CD4-positive, alpha-beta T cell treated with Interleukin-6 for 4 hours (primary cell): ENCODE measurements at regions not wholly inside any gene's neighbourhood (a gene's known extent, or its start where the extent isn't known, plus 50 kb on each side); places are given as distances from the start of the nearest gene placed in this dataset.

ENCODE experiments used
- DNase-seq: peaks from one replicate; pipeline ENCODE4 v3.0.0-alpha.2; 2020; ENCODE audit warnings: mixed read lengths

- DNase-seq, result no peak
Measured at GRCh38 chr5:30117135-30117534, 1076.4 kb upstream of the CDH6 start.

GRCh38 chr5:30113542-30113941 lies 1079.9 kb upstream of the CDH6 start:
- no peak for DNase-seq

GRCh38 chr5:30112867-30113266 lies 1080.6 kb upstream of the CDH6 start:
- DNase-seq, result no peak

- DNase-seq, result no peak
Measured at GRCh38 chr5:30108051-30108450, 1085.4 kb upstream of the CDH6 start.

GRCh38 chr5:30106596-30106995 lies 1086.9 kb upstream of the CDH6 start:
- no peak for DNase-seq

GRCh38 chr5:30104872-30105596 lies 1088.5 kb upstream of the CDH6 start:
- no peak for DNase-seq

GRCh38 chr5:30103452-30104202 lies 1089.9 kb upstream of the CDH6 start:
- DNase-seq, result no peak

- DNase-seq, result no peak
Measured at GRCh38 chr5:30103052-30103451, 1090.4 kb upstream of the CDH6 start.

GRCh38 chr5:30102185-30102584 lies 1091.3 kb upstream of the CDH6 start:
- no peak for DNase-seq

- no peak for DNase-seq
Measured at GRCh38 chr5:30100929-30101328, 1092.6 kb upstream of the CDH6 start.

GRCh38 chr5:30100148-30100713 lies 1093.3 kb upstream of the CDH6 start:
- DNase-seq, result no peak

GRCh38 chr5:30099634-30100033 lies 1093.9 kb upstream of the CDH6 start:
- DNase-seq, result no peak

GRCh38 chr5:30098940-30099339 lies 1094.5 kb upstream of the CDH6 start:
- no peak for DNase-seq

GRCh38 chr5:30092548-30092947 lies 1100.9 kb upstream of the CDH6 start:
- no peak for DNase-seq

GRCh38 chr5:30069441-30070263 lies 1123.8 kb upstream of the CDH6 start:
- DNase-seq, result peak; percentile 0

GRCh38 chr5:30063503-30063902 lies 1130.0 kb upstream of the CDH6 start:
- no peak for DNase-seq

GRCh38 chr5:30051976-30052375 lies 1141.5 kb upstream of the CDH6 start:
- DNase-seq, result no peak

- no peak for DNase-seq
Measured at GRCh38 chr5:30050056-30050815, 1143.2 kb upstream of the CDH6 start.

- no peak for DNase-seq
Measured at GRCh38 chr5:30042677-30043076, 1150.8 kb upstream of the CDH6 start.

- DNase-seq, result no peak
Measured at GRCh38 chr5:30041831-30042385, 1151.6 kb upstream of the CDH6 start.

GRCh38 chr5:30041291-30041690 lies 1152.2 kb upstream of the CDH6 start:
- no peak for DNase-seq

- DNase-seq, result no peak
Measured at GRCh38 chr5:30040488-30041118, 1152.9 kb upstream of the CDH6 start.
